ENCODE measurements at regions not wholly inside any gene's neighbourhood (a gene's known extent, or its start where the extent isn't known, plus 50 kb on each side); places are given as distances from the start of the nearest gene placed in this dataset.

DNA sequence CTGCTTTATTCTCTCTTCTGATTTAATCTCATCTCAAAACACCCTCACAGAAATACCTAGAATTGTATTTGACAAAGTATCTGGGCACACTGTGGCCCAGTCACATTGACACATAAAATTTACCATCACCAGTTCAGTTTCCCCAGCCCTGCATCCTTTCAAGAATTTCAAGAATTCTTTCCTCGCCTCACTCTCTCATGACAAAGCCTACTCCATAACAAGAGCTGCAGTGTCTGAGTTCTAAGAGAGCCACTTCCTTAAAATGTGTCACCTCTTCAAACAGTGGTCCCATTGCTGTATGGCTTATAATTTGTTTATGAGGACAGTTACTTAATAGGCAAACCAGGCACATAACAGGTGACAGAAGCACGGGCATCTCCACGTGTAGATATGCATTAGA is 90.9 kb upstream of the STK39 start:
- in situ Hi-C loops (cut with HindIII; ENCODE audit: low sequenced_read_pairs) = loop anchor here (25.0 kb wide), 1 partner anchor 574 kb away; the partner anchor contains the start of gene G6PC2

DNA sequence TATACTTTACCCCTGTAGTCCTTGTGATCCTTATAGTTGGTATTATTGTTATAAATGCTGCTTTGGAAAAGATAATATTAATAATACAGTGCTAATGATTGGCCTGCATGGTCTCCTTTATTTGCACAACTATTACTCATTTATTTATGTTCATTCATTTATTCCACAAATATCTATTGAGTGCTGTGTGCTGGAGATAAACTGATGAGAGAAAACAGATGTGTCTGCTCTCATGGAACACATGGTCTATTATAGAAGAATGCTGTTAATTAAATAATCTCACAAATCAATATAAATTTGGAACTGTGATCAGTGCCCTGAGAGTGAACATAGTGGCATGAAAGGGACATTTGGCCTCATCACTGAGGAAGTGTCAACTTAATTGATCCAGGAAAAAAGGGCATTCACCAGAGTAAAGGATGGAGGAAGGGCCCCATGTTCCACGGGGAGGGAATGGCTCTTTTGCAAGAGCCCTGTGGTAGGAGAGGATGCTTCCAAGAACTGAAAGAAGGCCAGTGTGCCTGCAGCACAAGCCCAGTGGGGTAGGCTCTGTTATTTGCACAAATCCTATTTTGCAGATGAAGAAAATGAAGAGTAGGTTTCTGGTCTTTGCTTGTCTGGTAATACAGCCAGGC is 91.5 kb upstream of the STK39 start:
- in situ Hi-C loops (cut with HindIII; ENCODE audit: low sequenced_read_pairs) = loop anchor here (25.0 kb wide), 1 partner anchor 573 kb away; the partner anchor contains the start of gene G6PC2

DNA sequence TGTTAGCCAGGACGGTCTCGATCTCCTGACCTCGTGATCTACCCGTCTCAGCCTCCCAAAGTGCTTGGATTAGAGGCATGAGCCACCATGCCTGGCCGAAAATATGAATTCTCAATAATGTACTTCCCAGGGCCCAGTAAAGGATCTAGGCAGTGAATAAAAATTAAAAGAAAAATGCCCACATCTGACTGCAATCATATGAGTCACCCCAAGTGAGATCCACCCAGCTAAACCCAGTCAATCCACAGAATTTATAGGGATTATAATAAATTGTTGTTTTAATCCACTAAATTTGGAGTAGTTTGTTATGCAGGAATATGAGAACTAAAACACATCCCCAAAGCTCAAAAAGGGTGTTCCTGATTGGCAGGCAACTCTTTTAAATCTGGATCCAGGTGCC is 93.5 kb upstream of the STK39 start:
- in situ Hi-C loops (cut with HindIII; ENCODE audit: low sequenced_read_pairs) = loop anchor here (25.0 kb wide), 1 partner anchor 571 kb away; the partner anchor contains the start of gene G6PC2

DNA sequence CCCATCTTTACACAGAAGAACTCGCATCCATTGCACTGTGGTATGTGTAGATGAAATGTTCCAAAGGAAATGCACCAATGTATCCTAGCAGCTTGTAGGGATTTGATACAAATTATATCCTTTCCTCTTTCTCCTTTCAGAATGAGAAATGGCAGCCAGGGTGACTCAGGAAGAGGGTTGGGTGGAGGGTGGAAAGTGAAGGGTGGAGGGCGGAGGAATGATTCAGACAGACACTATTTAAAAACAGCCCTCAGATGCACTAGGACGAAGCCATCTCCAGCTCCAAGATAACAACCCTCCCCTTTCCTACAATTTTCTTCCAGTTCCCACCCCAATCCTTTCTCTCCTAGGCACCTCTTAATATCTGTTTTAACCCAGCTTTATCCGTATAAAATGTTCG is 96.2 kb upstream of the STK39 start:
- in situ Hi-C loops (cut with HindIII; ENCODE audit: low sequenced_read_pairs) = loop anchor here (25.0 kb wide), 1 partner anchor 569 kb away; the partner anchor contains the start of gene G6PC2

DNA sequence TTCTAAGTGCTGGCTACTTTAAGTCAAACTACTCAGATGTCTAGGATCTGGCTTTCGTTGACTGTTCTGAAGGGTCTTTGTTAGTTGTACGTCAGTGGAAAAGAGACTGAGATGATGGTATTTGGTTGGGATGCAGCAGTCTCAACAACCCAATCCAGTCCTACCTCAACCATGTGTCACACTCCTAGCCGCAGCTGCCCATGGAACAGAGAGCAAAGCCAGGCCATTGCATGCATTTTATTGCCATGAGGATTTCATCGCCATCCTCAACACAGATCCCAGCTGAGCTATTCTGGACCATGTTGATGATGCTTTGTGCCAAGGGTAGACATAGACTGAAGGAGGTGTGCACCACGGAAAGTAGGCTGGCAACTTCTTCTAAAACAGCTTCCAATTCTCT is 97.3 kb upstream of the STK39 start:
- in situ Hi-C loops (cut with HindIII; ENCODE audit: low sequenced_read_pairs) = loop anchor here (25.0 kb wide), 1 partner anchor 568 kb away; the partner anchor contains the start of gene G6PC2

DNA sequence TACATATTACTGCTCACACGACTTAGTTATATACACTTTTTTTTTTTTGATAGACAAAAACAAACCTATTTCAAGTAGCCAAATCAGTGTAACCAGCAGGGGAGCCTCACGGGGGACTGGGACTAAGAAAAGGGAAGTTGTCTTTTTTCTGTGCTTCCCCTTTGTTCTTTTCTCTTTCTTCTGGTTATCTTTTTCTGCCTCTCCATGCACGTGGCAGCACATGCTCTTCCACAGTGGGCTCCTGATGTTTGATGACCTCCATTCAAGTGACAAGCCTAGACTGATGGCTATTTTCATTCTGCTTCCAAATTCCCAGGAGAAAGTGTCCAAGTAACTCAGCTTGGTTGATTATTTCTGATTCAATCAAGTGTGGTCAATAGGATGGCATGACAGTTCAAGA is 98.2 kb upstream of the STK39 start:
- in situ Hi-C loops (cut with HindIII; ENCODE audit: low sequenced_read_pairs) = loop anchor here (25.0 kb wide), 1 partner anchor 567 kb away; the partner anchor contains the start of gene G6PC2

DNA sequence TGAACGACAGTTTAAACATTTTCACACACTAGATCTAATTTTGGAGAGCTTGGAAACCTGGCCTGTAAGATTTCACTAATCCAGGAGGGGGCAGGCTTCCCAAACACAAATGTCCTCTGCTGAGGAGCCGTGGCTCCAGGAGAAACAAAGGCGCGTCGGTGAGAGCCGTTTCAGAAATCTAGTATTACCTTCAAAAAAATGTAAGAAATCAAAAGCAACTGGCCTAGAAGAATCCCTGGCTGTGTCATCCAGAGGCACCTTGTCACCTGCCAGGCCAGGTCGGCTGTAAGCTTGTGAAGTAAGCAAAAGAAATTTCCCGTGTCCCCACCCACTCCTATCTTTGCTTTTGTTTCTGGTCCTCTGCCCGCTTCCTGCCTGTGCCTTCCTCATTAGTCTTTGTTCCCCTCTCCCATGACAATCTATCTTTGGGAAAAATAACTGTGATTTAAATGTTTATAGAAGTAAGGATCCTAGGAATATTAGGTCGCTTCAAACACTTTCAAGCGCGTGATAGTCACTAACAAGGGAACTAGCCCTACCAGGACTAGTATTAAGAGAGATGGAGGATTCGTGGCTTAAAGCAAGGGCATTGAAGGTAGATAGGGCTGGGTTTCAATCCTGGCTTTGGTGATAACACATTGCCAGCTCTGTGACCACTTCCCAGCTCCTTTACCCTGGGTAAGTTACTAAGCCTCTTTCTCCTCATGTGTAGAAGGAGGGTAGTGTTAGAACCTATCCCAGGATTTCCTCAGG is 99.5 kb upstream of the STK39 start:
- in situ Hi-C loops (cut with HindIII; ENCODE audit: low sequenced_read_pairs) = loop anchor here (25.0 kb wide), 1 partner anchor 565 kb away; the partner anchor contains the start of gene G6PC2

DNA sequence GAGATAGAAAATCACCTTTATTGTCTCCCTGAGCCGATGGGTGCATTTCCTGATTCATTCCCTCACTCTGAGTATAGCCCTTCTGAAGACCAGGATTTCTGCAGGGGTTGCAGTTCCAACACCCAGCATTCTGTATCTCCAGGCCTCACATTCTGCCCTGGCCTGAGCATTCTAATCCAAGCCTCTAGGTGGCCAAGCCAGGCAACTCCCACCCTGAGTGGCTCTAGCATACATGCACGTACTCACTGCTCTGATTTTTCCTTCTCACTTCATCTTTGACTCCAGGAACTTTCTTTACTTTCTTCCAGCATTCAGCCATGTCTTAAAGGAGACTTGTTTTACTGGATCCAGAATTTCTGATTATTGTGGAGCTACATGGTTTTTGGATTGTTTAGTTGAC is 100.7 kb upstream of the STK39 start:
- in situ Hi-C loops (cut with HindIII; ENCODE audit: low sequenced_read_pairs) = loop anchor here (25.0 kb wide), 1 partner anchor 564 kb away; the partner anchor contains the start of gene G6PC2

DNA sequence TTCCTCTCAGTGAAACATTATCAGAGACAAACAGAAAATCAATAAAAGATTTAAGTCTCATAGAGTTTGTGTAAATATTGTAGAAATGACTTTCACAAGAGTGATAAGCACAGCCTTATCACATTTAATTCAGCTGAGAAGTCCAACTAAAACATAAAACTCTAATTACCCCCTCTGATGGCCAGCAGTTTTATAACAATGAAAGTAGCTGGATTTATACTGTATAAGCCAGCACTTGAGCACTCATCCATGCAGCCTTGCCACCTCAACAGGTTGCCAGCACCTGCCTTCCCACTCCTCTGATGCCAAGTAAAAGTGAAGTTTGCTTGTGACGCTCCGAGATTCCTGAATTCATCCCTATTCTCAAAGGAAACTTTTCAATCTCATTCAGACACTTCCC is 103.0 kb upstream of the STK39 start:
- in situ Hi-C loops (cut with HindIII; ENCODE audit: low sequenced_read_pairs) = no loop called here

DNA sequence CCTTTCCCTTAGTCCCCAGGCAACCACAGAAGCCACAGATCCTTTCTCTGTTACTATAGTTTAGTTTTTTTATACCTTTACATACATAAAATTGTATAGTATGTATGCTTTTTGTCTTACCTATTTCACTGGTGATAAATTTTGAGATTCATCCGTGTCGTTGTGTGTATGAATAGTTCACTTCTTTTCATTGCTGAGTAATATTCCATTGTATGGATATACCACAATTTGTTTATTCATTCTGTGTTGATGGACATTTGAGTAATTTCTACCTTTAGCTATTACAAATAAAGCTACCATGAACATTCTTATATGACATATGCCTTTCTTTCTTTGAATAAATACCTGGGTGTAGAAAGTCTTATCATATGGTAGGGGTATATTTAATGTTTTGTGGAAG is 102.8 kb upstream of the CERS6 start:
- in situ Hi-C loops (cut with HindIII; ENCODE audit: low sequenced_read_pairs) = no loop called here

DNA sequence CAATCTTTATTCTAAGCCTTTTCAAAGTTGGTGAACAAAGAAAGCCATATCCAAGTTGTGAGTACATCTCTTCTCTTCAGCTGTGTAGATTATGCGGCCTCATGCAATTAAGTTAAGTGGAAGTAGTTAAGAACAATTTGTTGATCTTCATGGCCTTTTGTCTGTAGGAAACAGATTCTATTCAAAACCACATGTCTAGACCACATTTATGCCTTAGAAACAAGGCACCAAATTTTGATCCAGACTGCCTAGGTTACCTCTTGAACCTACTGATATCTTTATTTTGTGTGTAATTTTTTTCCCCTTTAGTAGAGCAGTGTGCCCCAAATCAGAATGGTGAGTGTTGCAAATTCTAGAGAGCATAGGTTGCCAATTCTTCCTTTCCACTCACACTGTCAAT is 101.6 kb upstream of the CERS6 start:
- in situ Hi-C loops (cut with HindIII; ENCODE audit: low sequenced_read_pairs) = no loop called here

DNA sequence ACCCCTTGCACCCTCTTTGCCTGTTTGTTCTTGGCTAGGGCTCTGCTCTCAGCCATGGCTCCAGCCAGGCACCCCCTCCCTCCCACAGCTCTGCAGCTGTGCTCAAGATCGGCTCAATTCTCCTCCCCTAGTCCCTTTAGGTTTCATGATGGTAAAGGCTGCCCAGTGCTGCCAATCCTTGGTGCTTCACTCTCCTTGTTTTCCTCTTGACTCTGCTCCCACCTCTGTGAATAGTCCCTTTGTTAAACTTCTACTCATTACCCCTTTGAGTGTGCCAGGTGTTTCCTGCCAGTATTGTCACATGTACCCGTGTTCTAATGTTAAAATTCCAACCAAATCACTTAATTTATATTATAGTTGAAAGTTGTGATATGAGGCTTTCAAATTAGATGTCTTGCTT is 101.0 kb upstream of the CERS6 start:
- in situ Hi-C loops (cut with HindIII; ENCODE audit: low sequenced_read_pairs) = no loop called here

DNA sequence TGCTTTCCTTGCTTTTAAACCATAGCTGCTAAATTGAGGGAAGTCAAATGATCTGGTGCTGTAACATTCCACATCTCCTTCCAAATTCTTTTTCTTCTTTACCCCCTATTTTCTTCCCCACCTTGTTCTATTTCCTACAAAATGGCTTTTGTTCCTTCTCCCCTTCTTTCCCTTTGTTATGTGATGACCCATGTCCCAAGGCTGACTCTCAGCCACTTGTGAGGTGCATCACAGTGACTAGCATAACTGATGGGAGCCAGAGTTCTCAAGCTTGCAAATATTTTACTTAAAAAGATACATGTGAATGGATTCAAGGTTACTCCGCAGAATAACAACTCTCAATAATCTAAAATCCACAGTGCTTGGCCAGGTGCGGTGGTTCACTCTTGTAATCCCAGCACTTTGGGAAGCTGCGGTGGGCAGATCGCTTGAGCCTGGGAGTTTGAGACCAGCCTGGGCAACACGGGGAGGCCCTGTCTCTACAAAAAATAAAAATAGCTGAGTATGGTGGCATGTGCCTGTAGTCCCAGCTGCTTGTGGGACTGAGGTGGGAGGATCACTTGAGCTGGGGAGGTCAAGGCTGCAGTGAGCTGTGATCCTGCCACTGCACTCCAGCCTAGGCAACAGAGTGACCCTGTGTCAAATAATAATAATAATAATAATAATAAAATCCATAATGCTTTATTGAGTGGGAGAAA is 100.1 kb upstream of the CERS6 start:
- in situ Hi-C loops (cut with HindIII; ENCODE audit: low sequenced_read_pairs) = no loop called here

DNA sequence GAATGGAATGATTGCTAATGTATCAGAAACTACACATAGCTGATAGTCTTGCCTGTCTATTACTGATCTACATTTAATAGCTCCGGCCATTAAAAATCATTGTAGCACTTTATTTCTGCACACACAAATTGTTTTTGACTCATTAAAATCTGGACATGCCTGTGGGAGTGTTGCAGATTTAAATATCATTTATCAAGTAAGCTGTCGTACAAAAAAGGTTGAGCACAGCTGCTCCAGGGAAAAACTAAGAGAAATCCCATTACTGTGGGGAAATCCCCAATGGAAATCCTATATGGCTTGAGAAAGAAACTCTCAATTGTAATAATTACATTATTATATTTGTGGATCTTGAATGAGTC is 99.6 kb upstream of the CERS6 start:
- in situ Hi-C loops (cut with HindIII; ENCODE audit: low sequenced_read_pairs) = no loop called here

DNA sequence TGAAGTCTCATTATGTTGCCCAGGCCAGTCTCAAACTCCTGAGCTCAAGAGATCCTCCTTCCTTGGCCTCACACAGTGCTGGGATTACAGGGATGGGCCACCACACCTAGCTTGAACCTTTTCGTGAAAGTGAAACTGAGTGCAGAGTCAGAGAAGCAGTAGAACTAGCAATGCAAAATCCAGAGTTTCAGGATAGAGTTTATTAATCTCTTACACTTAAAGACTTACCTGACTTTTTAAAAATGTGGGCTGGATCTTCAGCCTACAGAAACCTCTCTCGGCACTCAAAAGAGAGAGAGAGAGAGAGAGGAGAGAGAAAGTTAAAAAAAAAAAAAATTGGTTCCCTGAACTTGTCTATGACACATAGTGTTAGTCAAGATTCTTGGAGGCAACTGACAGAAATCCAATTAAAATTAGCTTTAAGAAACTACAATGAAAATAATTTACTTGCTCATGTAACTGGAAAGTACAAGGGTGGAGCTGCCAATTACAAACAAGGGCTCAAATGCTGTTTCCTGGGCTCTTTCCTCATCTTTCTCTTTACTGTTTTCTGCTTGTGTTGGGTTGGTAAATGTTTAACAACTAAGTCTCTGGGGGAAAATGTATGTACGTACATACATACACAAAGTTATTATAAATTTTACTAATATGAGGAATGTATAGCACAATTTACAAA is 98.1 kb upstream of the CERS6 start:
- in situ Hi-C loops (cut with HindIII; ENCODE audit: low sequenced_read_pairs) = no loop called here

DNA sequence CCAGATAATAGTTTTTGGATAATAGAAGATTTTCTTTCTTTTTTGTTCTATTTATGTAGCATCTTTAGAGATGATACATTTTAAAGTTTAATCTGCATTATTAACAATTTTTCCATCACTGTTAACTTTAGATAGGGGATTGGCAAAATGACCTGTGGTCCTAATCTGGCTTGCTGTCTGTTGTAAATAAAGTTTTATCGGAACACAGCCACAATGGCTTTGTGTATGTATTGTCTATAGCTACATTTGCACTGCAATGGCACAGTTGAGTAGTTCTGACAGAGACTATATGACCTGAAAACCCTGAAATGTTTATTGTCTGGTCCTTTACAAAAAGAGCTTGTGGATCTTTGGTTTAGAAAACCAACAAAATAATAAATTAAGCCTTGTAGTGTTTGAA is 97.0 kb upstream of the CERS6 start:
- in situ Hi-C loops (cut with HindIII; ENCODE audit: low sequenced_read_pairs) = no loop called here

DNA sequence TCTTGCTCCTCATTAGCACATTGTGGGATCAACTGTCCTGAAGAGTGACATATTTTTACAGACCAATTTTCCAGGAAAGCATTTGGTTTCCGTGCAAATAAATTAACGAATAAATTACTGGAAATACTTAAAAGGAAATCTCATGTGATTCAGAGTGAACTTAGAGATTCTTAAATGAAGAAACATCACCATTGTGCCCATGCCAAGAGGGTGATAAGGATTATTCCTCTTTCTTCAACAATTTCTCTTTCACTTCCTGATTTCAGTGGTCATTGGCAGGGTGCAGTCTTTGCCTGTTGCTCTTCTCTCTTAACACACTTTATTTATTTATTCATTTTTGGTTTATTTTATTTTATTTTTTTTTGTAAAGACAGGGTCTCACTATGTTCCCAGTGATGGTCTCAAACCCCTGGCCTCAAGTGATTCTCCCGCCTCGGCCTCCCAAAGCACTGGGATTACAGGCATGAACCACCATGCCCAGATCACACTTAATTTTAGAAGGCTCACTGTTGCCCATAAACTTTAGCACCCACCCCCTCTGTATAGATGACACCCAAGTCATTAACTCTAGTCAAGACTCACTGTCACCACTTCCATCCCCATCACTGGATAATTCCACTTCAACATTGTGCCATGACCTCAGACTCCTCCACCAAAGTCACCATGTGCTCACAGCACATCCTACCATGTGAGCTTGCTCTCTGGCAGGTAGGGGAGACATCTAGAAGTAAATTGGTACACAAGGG is 92.6 kb upstream of the CERS6 start:
- in situ Hi-C loops (cut with HindIII; ENCODE audit: low sequenced_read_pairs) = no loop called here

DNA sequence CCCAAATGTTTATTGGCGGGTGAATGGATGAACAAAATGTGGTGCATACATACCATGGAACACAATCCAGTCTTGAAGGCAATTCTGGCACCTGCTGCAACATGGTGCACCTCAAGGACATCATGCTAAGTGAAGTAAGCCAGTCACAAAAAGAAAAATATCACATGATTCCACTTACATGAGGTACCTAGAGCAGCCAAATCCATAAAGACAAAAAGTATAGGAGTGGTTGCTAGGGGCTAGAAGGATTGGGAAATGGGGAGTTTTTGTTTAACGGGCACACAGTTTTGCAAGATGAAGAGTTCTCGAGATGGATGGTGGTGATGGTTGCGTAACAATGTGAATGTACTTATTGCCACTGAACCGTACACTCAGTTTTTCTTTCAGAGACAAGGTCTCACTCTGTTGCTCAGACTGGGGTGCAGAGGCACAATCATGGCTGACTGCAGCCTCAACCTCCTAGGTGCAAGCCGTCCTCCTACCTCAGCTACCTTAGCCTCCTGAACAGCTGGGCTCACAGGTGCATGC is 90.9 kb upstream of the CERS6 start:
- in situ Hi-C loops (cut with HindIII; ENCODE audit: low sequenced_read_pairs) = no loop called here

DNA sequence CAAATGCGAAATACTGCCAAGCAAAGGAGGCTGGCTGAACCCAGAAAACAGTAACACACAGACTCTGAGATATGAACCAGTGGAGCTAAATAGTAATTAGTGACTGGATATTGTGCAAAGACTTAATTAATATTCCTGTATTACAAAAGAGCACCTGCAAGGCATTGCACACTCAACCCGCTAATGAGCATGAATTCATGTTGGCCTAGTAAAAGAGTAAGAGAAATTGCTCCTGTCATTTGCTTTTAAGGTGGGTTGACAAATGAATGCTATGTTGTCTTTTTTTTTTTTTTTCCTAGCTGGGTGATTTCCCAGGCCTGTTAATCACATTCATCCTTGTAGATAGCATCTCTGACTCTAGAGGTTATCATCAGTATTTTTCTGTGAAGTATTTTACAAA is 87.0 kb upstream of the CERS6 start:
- in situ Hi-C loops (cut with HindIII; ENCODE audit: low sequenced_read_pairs) = no loop called here

Data from endothelial cell of hepatic sinusoid (primary cell).